ENCODE measurements at regions not wholly inside any gene's neighbourhood (a gene's known extent, or its start where the extent isn't known, plus 50 kb on each side); places are given as distances from the start of the nearest gene placed in this dataset.

- no peak for DNase-seq (ENCODE audit: low read depth)
Measured at GRCh38 chr22:49230194-49230577, 597.5 kb downstream of the BRD1 start.

GRCh38 chr22:49229483-49230193 is 598.0 kb downstream of the BRD1 start:
- DNase-seq (ENCODE audit: low read depth) = no peak

DNA sequence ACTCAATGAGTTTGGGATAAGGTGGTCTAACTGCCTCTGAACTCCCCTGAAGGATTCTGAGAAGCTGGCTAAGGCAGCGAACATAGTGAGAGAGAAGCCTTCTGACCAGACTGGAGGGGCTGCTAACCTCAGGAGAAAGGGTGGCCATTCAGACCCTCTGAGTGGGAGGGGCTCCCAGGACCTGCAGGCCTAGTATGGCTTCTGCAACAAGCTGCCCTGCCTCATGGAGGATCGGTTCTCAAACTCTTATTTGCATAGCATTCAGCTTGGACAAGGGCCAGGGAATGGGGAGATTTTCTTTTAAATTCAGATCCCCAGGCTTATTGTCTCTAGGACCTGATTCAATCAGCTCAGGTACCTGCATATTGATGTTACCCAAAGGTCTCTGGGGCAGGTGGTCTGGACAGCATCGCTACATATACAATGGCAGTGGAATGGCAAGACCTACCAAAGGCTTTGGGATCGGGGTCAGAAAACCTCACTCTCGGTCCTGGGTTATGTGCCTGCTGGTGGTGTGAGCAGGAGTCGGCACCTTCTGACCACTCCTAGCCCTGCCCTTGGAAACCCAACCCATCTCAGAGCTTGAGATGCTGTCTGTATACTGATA is 599.1 kb downstream of the BRD1 start:
- no peak for DNase-seq (ENCODE audit: low read depth)

DNA sequence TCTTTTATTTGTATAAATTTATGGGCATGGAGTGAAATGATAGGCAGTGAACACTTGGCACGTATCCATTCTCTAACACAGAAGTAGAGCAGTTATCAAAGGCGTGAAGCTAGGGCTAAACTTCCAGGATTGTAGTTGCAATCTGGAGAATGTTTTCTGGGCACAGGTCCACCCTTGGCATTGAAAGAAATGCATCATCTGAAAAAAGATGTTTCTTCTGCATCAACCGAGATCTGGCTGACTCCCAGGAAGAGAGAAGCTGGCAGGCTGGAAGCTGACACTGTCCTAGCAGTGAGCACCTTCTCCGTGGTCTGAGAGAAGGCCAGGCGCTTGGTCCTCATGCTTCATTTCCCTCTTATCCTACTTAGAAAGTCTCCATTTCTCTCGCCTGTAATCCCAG is 600.0 kb downstream of the BRD1 start:
- DNase-seq (ENCODE audit: low read depth) = no peak

DNA sequence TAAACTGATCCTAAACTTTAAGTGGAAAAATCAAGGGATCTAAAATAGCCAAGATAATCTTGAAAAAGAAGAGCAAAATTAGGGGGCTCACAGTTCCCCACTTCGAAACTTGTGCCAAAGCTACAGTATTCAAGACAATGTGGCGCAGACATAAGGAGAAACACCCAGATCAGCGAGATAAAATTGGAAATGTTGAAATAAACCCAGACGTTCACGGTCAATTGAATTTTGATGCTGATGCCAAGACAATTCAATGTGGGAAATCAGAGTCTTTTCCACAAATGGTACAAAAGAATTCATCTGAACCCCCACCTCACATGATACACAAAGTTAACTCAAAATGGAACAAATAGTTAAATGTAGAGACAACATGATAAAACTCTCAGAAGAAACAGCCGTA is 601.6 kb downstream of the BRD1 start:
- DNase-seq (ENCODE audit: low read depth) = no peak

GRCh38 chr22:49224243-49224642 is 603.4 kb downstream of the BRD1 start:
- no peak for DNase-seq (ENCODE audit: low read depth)

DNA sequence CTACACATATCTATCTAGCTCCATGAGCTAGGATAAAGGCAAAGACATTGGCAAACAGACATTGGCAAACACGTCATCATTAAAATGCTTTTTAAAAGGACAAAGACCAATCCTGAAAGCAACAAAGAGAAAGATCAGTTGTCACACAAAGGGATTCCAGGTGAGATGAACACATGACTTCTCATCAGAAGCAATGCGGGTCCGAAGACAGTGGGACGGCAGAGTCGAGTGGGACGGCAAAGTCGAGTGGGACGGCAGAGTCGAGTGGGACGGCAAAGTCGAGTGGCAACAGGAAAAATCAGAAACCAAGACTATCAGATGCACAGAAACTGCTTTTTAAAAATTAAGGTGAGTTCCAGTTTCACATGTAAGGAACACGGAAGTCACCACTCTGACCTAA is 609.5 kb downstream of the BRD1 start:
- DNase-seq (ENCODE audit: low read depth) = no peak

DNA sequence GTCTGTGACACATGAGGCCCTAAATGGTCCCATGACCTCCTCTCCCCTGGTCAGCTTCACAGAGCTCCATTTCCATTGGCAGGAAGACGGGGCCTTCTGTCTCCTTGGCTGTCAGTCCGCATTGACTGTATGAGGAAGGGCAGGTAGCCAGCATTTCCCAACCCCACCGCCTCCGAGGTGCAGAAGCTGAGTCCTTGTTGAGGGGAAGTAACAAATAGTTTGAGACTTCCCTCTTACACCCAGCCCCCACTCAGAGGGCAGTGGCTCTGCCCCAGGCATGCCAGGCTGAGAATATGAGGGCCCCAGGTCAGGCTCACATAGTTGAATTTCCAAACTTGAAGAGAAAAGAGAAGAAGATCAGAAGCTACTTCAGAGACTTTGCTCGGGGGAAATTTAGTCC is 611.1 kb downstream of the BRD1 start:
- DNase-seq (ENCODE audit: low read depth) = no peak

DNA sequence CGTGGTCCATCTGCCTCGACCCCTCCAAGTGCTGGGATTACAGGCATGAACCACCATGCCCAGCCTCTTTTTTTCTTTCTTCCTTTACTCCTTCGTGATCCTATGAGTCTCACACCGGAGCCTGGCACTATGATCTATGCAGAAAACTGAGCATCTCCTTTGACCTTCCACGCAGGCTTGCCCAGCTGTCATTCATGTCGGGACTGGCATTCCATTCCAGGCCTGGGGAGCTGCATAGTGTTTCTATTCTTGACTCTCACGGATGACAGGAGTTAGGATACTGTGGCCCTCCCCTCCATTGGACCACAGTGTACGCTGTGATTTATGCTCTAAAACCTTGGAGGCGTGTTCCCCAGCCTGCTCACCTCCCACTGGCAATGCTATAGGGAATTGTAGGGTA is 611.8 kb downstream of the BRD1 start:
- no peak for DNase-seq (ENCODE audit: low read depth)

DNA sequence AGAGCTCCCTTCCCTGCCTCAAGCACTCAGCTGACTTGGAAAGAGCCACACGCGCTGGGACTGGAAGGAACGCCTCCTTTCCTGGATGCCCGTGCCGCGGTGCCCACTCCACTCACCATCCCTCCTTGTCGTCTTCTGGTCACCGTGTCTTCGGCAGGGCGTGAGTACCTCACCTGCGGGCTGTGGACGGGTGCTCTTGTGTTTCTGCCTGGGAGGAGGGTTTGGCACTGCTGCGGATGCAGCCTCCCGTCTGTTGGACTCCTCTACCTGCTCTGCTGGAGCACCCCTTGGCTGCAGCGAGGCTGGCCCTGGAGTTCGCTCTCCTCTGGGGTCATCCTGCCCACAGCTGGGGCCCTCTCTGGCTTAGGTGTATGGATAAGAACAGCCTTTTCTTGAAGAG is 612.7 kb downstream of the BRD1 start:
- DNase-seq (ENCODE audit: low read depth) = no peak

DNA sequence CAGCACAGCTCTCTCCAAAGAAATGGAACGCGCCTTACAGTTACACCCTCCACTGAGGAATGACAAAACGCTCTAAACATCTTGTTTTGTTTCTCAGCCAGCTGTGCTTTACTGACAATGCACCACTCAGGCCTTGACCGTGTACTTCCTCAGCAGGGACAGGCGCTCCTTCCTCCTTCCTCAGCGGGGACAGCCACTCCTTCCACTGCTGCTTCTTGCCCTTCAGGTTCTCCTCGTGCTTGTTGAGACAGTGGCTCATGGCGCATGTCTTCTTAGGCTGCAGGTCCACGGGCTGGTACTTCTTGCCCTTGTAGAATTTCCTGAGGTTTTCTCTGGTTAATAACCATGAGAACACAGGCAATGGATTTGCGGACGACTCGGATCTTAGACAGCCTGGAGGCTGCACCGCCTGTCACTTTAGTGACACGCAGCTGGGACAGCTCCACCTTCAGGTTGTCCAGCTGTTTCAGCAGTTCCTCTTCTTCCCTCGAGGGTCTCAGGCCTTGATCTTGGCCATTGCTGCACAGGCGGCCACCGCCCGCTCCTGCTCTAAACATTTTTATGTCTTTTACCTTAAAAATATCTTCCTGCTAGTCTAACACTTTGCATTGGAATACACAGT is 613.8 kb downstream of the BRD1 start:
- no peak for DNase-seq (ENCODE audit: low read depth)

GRCh38 chr22:49212466-49212865 is 615.2 kb downstream of the BRD1 start:
- no peak for DNase-seq (ENCODE audit: low read depth)

DNA sequence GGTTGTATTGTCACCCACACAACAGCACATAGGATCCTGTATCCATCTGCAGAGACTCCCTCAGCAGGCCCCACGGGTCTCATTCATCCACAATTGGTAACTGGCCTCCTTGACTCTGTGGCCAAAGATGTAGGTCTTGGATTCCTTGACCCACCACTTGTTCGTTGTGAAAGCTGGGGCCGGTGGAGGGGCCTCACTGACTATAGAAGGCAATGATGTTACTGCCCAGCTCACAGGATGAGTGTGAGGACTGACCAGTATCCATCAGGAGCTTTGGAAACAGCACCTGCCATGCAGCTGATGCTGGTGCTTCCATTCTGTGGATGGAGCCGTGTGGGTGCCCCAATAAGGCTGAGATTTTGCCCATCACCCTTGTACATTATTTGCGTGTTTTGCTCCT is 615.7 kb downstream of the BRD1 start:
- DNase-seq (ENCODE audit: low read depth) = no peak

DNA sequence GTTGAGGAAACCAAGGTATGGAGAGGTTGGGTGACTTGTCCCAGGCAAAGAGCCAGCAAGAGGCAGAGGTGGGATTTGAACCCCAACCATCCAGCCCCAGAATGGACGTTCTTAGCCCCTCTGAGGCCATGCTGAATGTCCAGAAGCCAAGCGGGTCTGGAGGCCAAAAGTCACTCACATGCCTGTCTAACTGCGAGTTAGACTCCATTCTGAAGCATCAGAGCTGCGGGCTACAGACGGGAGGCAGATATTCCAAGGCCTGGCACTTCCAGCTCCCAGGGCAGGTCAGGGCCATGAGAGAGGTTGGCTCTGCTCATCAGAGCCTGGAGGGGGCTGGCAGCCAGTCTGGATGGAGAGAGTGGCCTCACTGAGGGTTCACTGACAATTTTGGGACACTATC is 616.5 kb downstream of the BRD1 start:
- no peak for DNase-seq (ENCODE audit: low read depth)

GRCh38 chr22:49210606-49211005 is 617.1 kb downstream of the BRD1 start:
- DNase-seq (ENCODE audit: low read depth) = no peak

DNA sequence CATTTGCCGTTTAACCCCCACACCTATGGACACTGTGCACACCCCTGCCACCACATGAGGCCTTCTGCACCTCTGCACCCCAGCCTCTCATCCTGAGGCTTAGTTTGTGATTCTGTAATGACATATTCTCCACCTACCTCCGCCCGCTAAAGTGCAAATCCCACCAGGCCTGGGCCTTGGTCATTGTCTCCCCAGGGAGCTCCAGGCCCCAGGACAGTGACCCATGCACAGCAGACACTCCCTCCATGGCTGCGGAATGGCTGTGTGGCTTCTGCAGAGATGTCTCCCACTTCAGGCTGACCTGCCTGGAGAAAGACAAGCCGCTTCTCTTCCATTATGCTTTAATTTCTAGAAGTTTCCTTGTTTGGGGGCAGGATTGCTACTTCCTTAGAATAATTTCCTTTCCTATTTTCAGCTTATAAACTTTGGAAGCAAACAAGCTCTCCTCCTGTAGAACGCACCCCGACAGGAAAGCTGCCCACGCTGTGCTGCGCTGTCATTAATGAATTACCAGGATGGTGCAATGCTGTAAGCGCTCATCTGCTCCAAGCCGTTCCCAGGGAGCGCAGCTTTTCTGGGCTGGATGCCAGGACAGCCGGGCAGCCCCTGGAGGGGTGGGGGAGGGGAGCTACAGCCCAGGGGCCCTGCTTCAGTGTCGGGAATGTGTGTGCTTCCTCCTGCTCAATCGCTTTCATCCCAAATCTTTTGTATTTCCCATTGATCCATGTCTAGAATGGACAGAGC is 618.0 kb downstream of the BRD1 start:
- no peak for DNase-seq (ENCODE audit: low read depth)

GRCh38 chr22:49208768-49209252 is 618.9 kb downstream of the BRD1 start:
- no peak for DNase-seq (ENCODE audit: low read depth)

GRCh38 chr22:49208004-49208402 is 619.7 kb downstream of the BRD1 start:
- DNase-seq (ENCODE audit: low read depth) = no peak

GRCh38 chr22:49207008-49208003 is 620.4 kb downstream of the BRD1 start:
- DNase-seq (ENCODE audit: low read depth) = no peak

GRCh38 chr22:49206281-49206680 is 621.4 kb downstream of the BRD1 start:
- no peak for DNase-seq (ENCODE audit: low read depth)

DNA sequence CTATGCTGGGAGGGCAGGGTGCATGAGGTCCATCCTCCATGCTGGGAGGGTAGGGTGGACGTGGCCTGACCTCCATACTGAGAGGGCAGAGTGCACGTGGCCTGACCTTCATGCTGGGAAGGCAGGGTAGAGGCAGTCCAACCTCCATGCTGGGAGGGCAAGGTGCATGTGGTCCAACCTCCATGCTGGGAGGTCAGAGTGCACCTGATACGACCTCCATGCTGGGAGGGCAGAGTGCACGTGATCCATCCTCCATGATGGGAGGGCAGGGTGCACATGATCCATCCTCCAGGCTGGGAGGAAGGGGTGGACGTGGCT is 622.2 kb downstream of the BRD1 start:
- no peak for DNase-seq (ENCODE audit: low read depth)
